ENCODE measurements at regions not wholly inside any gene's neighbourhood (a gene's known extent, or its start where the extent isn't known, plus 50 kb on each side); places are given as distances from the start of the nearest gene placed in this dataset.
"Not testable (repeated sequence)": the region's sequence is repeated elsewhere in the genome, so short reads cannot be mapped to it uniquely, and the experiment has no call there.

DNA sequence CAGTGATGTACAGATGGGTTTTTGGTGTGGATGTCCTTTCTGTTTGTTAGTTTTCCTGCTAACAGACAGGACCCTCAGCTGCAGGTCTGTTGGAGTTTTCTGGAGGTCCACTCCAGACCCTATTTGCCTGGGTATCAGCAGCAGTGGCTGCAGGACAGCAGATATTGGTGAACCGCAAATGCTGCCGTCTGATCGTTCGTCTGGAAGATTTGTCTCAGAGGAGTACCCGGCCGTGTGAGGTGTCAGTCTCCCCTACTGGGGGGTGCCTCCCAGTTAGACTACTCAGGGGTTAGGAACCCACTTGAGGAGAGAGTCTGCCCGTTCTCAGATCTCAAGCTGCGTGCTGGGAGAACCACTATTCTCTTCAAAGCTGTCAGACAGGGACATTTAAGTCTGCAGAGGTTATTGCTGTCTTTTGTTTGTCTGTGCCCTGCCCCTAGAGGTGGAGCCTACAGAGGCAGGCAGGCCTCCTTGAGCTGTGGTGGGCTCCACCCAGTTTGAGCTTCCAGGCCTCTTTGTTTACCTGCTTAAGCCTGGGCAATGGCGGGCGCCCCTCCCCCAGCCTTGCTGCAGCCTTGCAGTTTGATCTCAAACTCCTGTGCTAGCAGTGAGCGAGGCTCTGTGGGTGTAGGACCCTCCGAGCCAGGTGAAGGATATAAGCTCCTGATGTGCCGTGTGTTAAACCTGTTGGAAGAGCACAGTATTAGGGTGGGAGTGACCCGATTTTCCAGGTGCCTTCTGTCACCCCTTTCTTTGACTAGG is 66.3 kb upstream of the PAM start:
- WGBS (ENCODE audit: missing lambda C conversion rate): 44% methylated on average over 12 of the region's 14 CpGs
- CTCF ChIA-PET: not testable (repeated sequence)

DNA sequence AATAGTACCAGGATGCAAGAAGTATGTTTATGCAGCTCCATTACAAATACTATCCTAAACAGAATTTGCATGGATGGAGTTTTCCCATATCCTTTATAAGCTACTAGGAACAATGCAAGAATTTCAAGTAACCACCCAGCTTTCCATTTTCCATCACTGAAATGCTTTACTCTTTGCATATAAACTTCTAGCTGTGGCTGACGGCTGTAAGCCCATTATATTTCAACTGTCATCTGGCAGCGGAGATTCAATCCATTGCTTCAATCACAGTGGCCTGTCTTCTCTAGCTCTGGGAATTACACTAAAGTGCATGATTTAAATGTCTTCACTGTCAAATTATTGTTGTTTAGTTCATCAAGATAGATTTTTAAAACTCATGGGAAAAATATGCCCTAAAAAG is 64.2 kb upstream of the PAM start:
- H3K27ac ChIP-seq: no peak overlapping the region
- no peak overlapping the region for H3K4me2 ChIP-seq
- H3K4me3 ChIP-seq: no peak overlapping the region
- POLR2A ChIA-PET: no interaction called here
- ATAC-seq: no peak
- CTCF ChIA-PET: interaction anchor here (1.7 kb wide), 1 partner anchor 10 kb away, joined by 4 read pairs; no protein-coding TSS in a partner anchor
- 34% methylated on average over 2 of the region's 2 CpGs for WGBS (ENCODE audit: missing lambda C conversion rate)
- TF ChIP-seq SREBF2 (IDR thresholded peaks at IDR 0.05): no peak
- no peak for TF ChIP-seq MAFK (IDR thresholded peaks at IDR 0.05; ENCODE audit: partially characterized antibody)
- TF ChIP-seq NR3C1 (IDR thresholded peaks at IDR 0.05): no peak
- no peak for TF ChIP-seq HOXB5 (CRISPR knock-in tag; IDR thresholded peaks at IDR 0.05)
- TF ChIP-seq, protein P1, sequence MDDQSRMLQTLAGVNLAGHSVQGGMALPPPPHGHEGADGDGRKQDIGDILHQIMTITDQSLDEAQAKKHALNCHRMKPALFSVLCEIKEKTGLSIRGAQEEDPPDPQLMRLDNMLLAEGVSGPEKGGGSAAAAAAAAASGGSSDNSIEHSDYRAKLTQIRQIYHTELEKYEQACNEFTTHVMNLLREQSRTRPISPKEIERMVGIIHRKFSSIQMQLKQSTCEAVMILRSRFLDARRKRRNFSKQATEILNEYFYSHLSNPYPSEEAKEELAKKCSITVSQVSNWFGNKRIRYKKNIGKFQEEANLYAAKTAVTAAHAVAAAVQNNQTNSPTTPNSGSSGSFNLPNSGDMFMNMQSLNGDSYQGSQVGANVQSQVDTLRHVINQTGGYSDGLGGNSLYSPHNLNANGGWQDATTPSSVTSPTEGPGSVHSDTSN (IDR thresholded peaks at IDR 0.05): no peak
- TF ChIP-seq PHF8 (IDR thresholded peaks at IDR 0.05; ENCODE audit: borderline replicate concordance, low read depth): no peak
- no peak for TF ChIP-seq ZC3H11A (IDR thresholded peaks at IDR 0.05)
- TF ChIP-seq HOXB13 (CRISPR knock-in tag; IDR thresholded peaks at IDR 0.05; ENCODE audit: low read depth): no peak
- no peak for TF ChIP-seq GATA3 (IDR thresholded peaks at IDR 0.05; ENCODE audit: borderline replicate concordance)
- no peak for TF ChIP-seq MYC (IDR thresholded peaks at IDR 0.05; ENCODE audit: borderline replicate concordance, low read length)
- TF ChIP-seq, protein P2, sequence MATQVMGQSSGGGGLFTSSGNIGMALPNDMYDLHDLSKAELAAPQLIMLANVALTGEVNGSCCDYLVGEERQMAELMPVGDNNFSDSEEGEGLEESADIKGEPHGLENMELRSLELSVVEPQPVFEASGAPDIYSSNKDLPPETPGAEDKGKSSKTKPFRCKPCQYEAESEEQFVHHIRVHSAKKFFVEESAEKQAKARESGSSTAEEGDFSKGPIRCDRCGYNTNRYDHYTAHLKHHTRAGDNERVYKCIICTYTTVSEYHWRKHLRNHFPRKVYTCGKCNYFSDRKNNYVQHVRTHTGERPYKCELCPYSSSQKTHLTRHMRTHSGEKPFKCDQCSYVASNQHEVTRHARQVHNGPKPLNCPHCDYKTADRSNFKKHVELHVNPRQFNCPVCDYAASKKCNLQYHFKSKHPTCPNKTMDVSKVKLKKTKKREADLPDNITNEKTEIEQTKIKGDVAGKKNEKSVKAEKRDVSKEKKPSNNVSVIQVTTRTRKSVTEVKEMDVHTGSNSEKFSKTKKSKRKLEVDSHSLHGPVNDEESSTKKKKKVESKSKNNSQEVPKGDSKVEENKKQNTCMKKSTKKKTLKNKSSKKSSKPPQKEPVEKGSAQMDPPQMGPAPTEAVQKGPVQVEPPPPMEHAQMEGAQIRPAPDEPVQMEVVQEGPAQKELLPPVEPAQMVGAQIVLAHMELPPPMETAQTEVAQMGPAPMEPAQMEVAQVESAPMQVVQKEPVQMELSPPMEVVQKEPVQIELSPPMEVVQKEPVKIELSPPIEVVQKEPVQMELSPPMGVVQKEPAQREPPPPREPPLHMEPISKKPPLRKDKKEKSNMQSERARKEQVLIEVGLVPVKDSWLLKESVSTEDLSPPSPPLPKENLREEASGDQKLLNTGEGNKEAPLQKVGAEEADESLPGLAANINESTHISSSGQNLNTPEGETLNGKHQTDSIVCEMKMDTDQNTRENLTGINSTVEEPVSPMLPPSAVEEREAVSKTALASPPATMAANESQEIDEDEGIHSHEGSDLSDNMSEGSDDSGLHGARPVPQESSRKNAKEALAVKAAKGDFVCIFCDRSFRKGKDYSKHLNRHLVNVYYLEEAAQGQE (IDR thresholded peaks at IDR 0.05): no peak
- no peak for TF ChIP-seq CEBPB (IDR thresholded peaks at IDR 0.05)
- TF ChIP-seq RAD21 (conservative IDR thresholded peaks at IDR 0.05 in 1 of 2, IDR thresholded peaks at IDR 0.05 in 1 of 2): no peak
- TF ChIP-seq HDAC2 (IDR thresholded peaks at IDR 0.05): no peak
- no peak for TF ChIP-seq KDM5A (IDR thresholded peaks at IDR 0.05)
- TF ChIP-seq ZFP36 (IDR thresholded peaks at IDR 0.05; ENCODE audit: borderline replicate concordance, partially characterized antibody): no peak
- TF ChIP-seq NFE2L2 (conservative IDR thresholded peaks at IDR 0.05; ENCODE audit: low read length): no peak
- no peak for TF ChIP-seq JUN (IDR thresholded peaks at IDR 0.05)
- DNase-seq (ENCODE audit: low read depth in 1 of 2, low spot score in 1 of 2): no peak
- H3K9me3 ChIP-seq: no peaks in the 10 kb centered on the region
- no peaks in the 10 kb centered on the region for H3K4me1 ChIP-seq
- FAIRE-seq: no peak

More for the DNA sequence above, 66.3 kb upstream of the PAM start:
- H3K9me3 ChIP-seq; H3K4me3 ChIP-seq; POLR2A ChIA-PET; DNase-seq (ENCODE audit: low read depth in 1 of 2, low spot score in 1 of 2); H3K4me1 ChIP-seq; H3K27ac ChIP-seq; H3K4me2 ChIP-seq; ATAC-seq; FAIRE-seq: not testable (repeated sequence)

DNA sequence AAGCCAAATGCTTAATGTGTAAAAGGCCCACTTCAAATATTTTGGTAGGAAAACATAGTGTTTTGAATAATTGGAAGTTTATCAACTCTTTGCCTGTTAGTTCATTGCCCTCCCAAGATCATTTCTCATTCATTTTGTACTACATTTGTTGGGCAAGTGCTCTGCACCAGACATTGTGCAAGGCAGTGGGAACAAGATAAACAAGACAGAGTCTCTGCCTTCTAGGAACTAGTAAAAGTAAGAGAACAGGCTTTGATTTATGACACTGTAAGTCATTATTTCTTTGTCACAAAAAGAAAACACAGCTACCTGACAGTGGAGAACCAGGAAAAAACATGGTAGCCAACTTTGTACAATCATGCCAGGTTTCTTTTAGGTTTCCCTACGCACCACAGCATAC is 63.7 kb upstream of the PAM start:
- WGBS (ENCODE audit: missing lambda C conversion rate): 39% methylated on average over 1 of the region's 1 CpG
- ChIA-PET POLR2A (no interaction called here), CTCF (interaction anchor here (1.7 kb wide), 1 partner anchor 10 kb away, joined by 4 read pairs; no protein-coding TSS in a partner anchor)
- H3K4me2 ChIP-seq: no peak overlapping the region
- no peak overlapping the region for H3K4me3 ChIP-seq
- no peak overlapping the region for H3K27ac ChIP-seq
- no peaks in the 10 kb centered on the region for H3K9me3 ChIP-seq
- FAIRE-seq: no peak
- ATAC-seq: no peak
- no peaks in the 10 kb centered on the region for H3K4me1 ChIP-seq
- no peak for DNase-seq (ENCODE audit: low read depth in 1 of 2, low spot score in 1 of 2)
- TF ChIP-seq FOSB (CRISPR knock-in tag; IDR thresholded peaks at IDR 0.05) (no peak), EP300 (IDR thresholded peaks at IDR 0.05) (no peak), ZNF302 (CRISPR knock-in tag; IDR thresholded peaks at IDR 0.05) (no peak), KDM1A (IDR thresholded peaks at IDR 0.05; ENCODE audit: low read depth) (no peak), TP53 (CRISPR knock-in tag; IDR thresholded peaks at IDR 0.05) (no peak), ZC3H11A (IDR thresholded peaks at IDR 0.05) (no peak), JUNB (IDR thresholded peaks at IDR 0.05) (no peak), SMC3 (IDR thresholded peaks at IDR 0.05) (no peak)
- TF ChIP-seq, protein P3, sequence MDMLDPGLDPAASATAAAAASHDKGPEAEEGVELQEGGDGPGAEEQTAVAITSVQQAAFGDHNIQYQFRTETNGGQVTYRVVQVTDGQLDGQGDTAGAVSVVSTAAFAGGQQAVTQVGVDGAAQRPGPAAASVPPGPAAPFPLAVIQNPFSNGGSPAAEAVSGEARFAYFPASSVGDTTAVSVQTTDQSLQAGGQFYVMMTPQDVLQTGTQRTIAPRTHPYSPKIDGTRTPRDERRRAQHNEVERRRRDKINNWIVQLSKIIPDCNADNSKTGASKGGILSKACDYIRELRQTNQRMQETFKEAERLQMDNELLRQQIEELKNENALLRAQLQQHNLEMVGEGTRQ (IDR thresholded peaks at IDR 0.05): no peak
- TF ChIP-seq, protein P4, sequence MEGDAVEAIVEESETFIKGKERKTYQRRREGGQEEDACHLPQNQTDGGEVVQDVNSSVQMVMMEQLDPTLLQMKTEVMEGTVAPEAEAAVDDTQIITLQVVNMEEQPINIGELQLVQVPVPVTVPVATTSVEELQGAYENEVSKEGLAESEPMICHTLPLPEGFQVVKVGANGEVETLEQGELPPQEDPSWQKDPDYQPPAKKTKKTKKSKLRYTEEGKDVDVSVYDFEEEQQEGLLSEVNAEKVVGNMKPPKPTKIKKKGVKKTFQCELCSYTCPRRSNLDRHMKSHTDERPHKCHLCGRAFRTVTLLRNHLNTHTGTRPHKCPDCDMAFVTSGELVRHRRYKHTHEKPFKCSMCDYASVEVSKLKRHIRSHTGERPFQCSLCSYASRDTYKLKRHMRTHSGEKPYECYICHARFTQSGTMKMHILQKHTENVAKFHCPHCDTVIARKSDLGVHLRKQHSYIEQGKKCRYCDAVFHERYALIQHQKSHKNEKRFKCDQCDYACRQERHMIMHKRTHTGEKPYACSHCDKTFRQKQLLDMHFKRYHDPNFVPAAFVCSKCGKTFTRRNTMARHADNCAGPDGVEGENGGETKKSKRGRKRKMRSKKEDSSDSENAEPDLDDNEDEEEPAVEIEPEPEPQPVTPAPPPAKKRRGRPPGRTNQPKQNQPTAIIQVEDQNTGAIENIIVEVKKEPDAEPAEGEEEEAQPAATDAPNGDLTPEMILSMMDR (IDR thresholded peaks at IDR 0.05): no peak
- TF ChIP-seq, protein P5, sequence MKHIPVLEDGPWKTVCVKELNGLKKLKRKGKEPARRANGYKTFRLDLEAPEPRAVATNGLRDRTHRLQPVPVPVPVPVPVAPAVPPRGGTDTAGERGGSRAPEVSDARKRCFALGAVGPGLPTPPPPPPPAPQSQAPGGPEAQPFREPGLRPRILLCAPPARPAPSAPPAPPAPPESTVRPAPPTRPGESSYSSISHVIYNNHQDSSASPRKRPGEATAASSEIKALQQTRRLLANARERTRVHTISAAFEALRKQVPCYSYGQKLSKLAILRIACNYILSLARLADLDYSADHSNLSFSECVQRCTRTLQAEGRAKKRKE (CRISPR knock-in tag; IDR thresholded peaks at IDR 0.05; ENCODE audit: low read depth): no peak
